H9 (cell line): ENCODE measurements at regions not wholly inside any gene's neighbourhood (a gene's known extent, or its start where the extent isn't known, plus 50 kb on each side); places are given as distances from the start of the nearest gene placed in this dataset.

Source experiments
- DNase-seq: peaks from one replicate; pipeline ENCODE4 v3.0.0-alpha.2; 2017
- H2AFZ ChIP-seq: one replicate; pipeline ENCODE4 v1.6.1; 2013; ENCODE audit warnings: mild to moderate bottlenecking, low read length, control low read depth, moderate library complexity
- H2AK5ac ChIP-seq: 2 replicates; pipeline ENCODE4 v1.6.1; 2013; ENCODE audit warnings: low read length, control low read depth, mixed read lengths; ENCODE audit not compliant: insufficient read length
- H2BK120ac ChIP-seq: one replicate; pipeline ENCODE4 v1.6.1; 2013; ENCODE audit warnings: low read depth, mild to moderate bottlenecking, low read length, control low read depth, inconsistent platforms; ENCODE audit not compliant: poor library complexity, severe bottlenecking
- H2BK12ac ChIP-seq: 2 replicates; pipeline ENCODE4 v1.6.1; 2013; ENCODE audit warnings: low read length, control low read depth, mixed read lengths, low read depth; ENCODE audit not compliant: insufficient read length
- H2BK15ac ChIP-seq: 2 replicates; pipeline ENCODE4 v1.6.1; 2013; ENCODE audit warnings: low read depth, low read length, control low read depth
- H2BK20ac ChIP-seq: one replicate; pipeline ENCODE4 v1.6.1; 2013; ENCODE audit warnings: low read depth, mild to moderate bottlenecking, low read length, control low read depth, inconsistent platforms; ENCODE audit not compliant: poor library complexity, severe bottlenecking
- H2BK5ac ChIP-seq: 2 replicates; pipeline ENCODE4 v1.6.1; 2013; ENCODE audit warnings: low read length, control low read depth, mixed read lengths; ENCODE audit not compliant: insufficient read length
- H3K14ac ChIP-seq: 2 replicates; pipeline ENCODE4 v1.6.1; 2013; ENCODE audit warnings: low read length, control low read depth; ENCODE audit not compliant: insufficient read depth
- H3K18ac ChIP-seq: 2 replicates; pipeline ENCODE4 v1.6.1; 2013; ENCODE audit warnings: low read depth, mild to moderate bottlenecking, mixed read lengths, low read length, control low read depth; ENCODE audit not compliant: insufficient read length
- H3K23ac ChIP-seq: 2 replicates; pipeline ENCODE4 v1.6.1; 2013; ENCODE audit warnings: low read length, control low read depth, mixed read lengths, low read depth; ENCODE audit not compliant: insufficient read length
- H3K23me2 ChIP-seq: 2 replicates; pipeline ENCODE4 v1.6.1; 2013; ENCODE audit warnings: low read depth, mild to moderate bottlenecking, mixed read lengths, low read length, control low read depth; ENCODE audit not compliant: insufficient read length, poor library complexity, severe bottlenecking
- H3K27ac ChIP-seq: 2 replicates; pipeline ENCODE4 v1.5.1; 2013; ENCODE audit warnings: low read length, control low read depth, mixed read lengths, low read depth; ENCODE audit not compliant: insufficient read length
- H3K27me3 ChIP-seq: 2 replicates; pipeline ENCODE4 v1.6.1; 2013; ENCODE audit warnings: low read length, control low read depth, inconsistent platforms; ENCODE audit not compliant: insufficient read depth
- H3K4ac ChIP-seq: 2 replicates; pipeline ENCODE4 v1.6.1; 2013; ENCODE audit warnings: low read depth, mild to moderate bottlenecking, control low read depth, inconsistent platforms, low read length, moderate library complexity
- H3K4me1 ChIP-seq: 2 replicates; pipeline ENCODE4 v1.6.1; 2013; ENCODE audit warnings: low read length, control low read depth, inconsistent platforms; ENCODE audit not compliant: insufficient read depth
- H3K4me2 ChIP-seq: 2 replicates; pipeline ENCODE4 v1.6.1; 2013; ENCODE audit warnings: low read length, control low read depth, mixed read lengths; ENCODE audit not compliant: insufficient read length, insufficient read depth
- H3K56ac ChIP-seq: 2 replicates; pipeline ENCODE4 v1.6.1; 2013; ENCODE audit warnings: low read depth, mild to moderate bottlenecking, mixed read lengths, low read length, control low read depth; ENCODE audit not compliant: insufficient read length
- H3K79me1 ChIP-seq: 2 replicates; pipeline ENCODE4 v1.6.1; 2013; ENCODE audit warnings: low read depth, mild to moderate bottlenecking, moderate library complexity, low read length, control low read depth, inconsistent platforms; ENCODE audit not compliant: insufficient read depth, poor library complexity, severe bottlenecking
- H3K79me2 ChIP-seq: 2 replicates; pipeline ENCODE4 v1.6.1; 2013; ENCODE audit warnings: low read length, control low read depth, inconsistent platforms; ENCODE audit not compliant: insufficient read depth
- H3K9ac ChIP-seq: 2 replicates; pipeline ENCODE4 v1.6.1; 2013; ENCODE audit warnings: low read length, control low read depth, mixed read lengths; ENCODE audit not compliant: insufficient read length; ENCODE audit errors: extremely low read depth
- H3K9me3 ChIP-seq: one replicate; pipeline ENCODE4 v1.6.1; 2013; ENCODE audit warnings: low read depth, low read length, inconsistent platforms; ENCODE audit not compliant: control insufficient read depth
- H3T11ph ChIP-seq: one replicate; pipeline ENCODE4 v1.6.1; 2013; ENCODE audit warnings: mild to moderate bottlenecking, low read length, control low read depth, inconsistent platforms
- H4K20me1 ChIP-seq: one replicate; pipeline ENCODE4 v1.6.1; 2013; ENCODE audit not compliant: control insufficient read depth, insufficient read length, insufficient read depth
- H4K5ac ChIP-seq: 2 replicates; pipeline ENCODE4 v1.6.1; 2013; ENCODE audit warnings: low read depth, mild to moderate bottlenecking, mixed read lengths, low read length, control low read depth; ENCODE audit not compliant: insufficient read length
- H4K8ac ChIP-seq: replicated peaks from 2 replicates; pipeline ENCODE4 v1.6.1; 2013; ENCODE audit warnings: low read length, control low read depth, mixed read lengths, low read depth; ENCODE audit not compliant: insufficient read length
- H4K91ac ChIP-seq: 2 replicates; pipeline ENCODE4 v1.6.1; 2013; ENCODE audit warnings: low read depth, mild to moderate bottlenecking, moderate library complexity, mixed read lengths, low read length, control low read depth; ENCODE audit not compliant: insufficient read length
- H3K27ac Mint-ChIP-seq, 3 experiments: 2 replicates in 2 of 3; 3 replicates in 1 of 3; pipeline ENCODE4 v1.8.0; 2020 to 2021; ENCODE audit warnings: mixed read lengths in 3 of 3, mild to moderate bottlenecking in 1 of 3, moderate library complexity in 1 of 3
- H3K27me3 Mint-ChIP-seq: 2 replicates; pipeline ENCODE4 v1.8.0; 2021; ENCODE audit warnings: low read depth, mild to moderate bottlenecking, moderate library complexity, mixed read lengths
- H3K36me3 Mint-ChIP-seq, 3 experiments: 2 replicates in 2 of 3; 3 replicates in 1 of 3; pipeline ENCODE4 v1.8.0; 2020 to 2021; ENCODE audit warnings: low read depth in 3 of 3, mixed read lengths in 3 of 3; ENCODE audit not compliant: insufficient read depth in 1 of 3
- H3K4me1 Mint-ChIP-seq, 2 experiments: 2 replicates each; pipeline ENCODE4 v1.8.0; 2020; ENCODE audit warnings: mixed read lengths in 2 of 2
- H3K4me3 Mint-ChIP-seq, 2 experiments: 2 replicates in 1 of 2; 3 replicates in 1 of 2; pipeline ENCODE4 v1.8.0; 2020 to 2021; ENCODE audit warnings: mild to moderate bottlenecking in 2 of 2, mixed read lengths in 2 of 2, moderate library complexity in 1 of 2
- H3K9me3 Mint-ChIP-seq, 2 experiments: 2 replicates in 1 of 2; 3 replicates in 1 of 2; pipeline ENCODE4 v1.8.0; 2020; ENCODE audit warnings: mild to moderate bottlenecking in 2 of 2, mixed read lengths in 2 of 2, moderate library complexity in 1 of 2
- CTCF ChIP-seq: fragments of 200-600 bp; sonication (generic); conservative IDR thresholded peaks from 3 replicates; pipeline ENCODE4 v1.8.0; 2021; ENCODE audit warnings: antibody characterized with exemption, mild to moderate bottlenecking
- WGBS: extraction: QIAGEN DNeasy Blood & Tissue Kit; methylation state at CpG from one replicate; pipeline ENCODE4 v1.1.7; 2013; ENCODE audit warnings: missing lambda C conversion rate, low lambda C conversion rate, mixed read lengths; ENCODE audit not compliant: insufficient read length; ENCODE audit errors: extremely low coverage; 5-methylcytosine and 5-hydroxymethylcytosine counted together

- Histone ChIP-seq H2BK20ac (no peak overlapping the region), H3K14ac (no peak overlapping the region), H2BK12ac (no peak overlapping the region), H2AFZ (no peak overlapping the region), H3K79me1 (no peaks in the 10 kb centered on the region), H4K91ac (no peak overlapping the region), H3K18ac (no peak overlapping the region), H3T11ph (no peak overlapping the region), H3K9me3 (no peaks in the 10 kb centered on the region), H3K4me2 (no peak overlapping the region), H2AK5ac (no peak overlapping the region), H4K8ac (no peak overlapping the region), H2BK5ac (no peak overlapping the region), H2BK15ac (no peak overlapping the region), H3K23ac (no peak overlapping the region), H3K23me2 (no peaks in the 10 kb centered on the region), H3K56ac (no peak overlapping the region), H3K27me3 (no peaks in the 10 kb centered on the region), H3K79me2 (no peaks in the 10 kb centered on the region), H3K27ac (no peak overlapping the region), H4K20me1 (no peaks in the 10 kb centered on the region), H3K9ac (no peak overlapping the region), H3K4ac (no peak overlapping the region), H4K5ac (no peak overlapping the region), H3K4me1 (peaks cover 5% of the 10 kb centered on the region; the same call in 1 of the 2 replicates), H2BK120ac (no peak overlapping the region)
- Mint-ChIP-seq H3K27ac (peak overlapping the region in 1 of 3 experiments; percentile 49; a peak in 3 of 7 replicates), H3K27me3 (no peaks in the 10 kb centered on the region), H3K9me3 (no peaks in the 10 kb centered on the region), H3K36me3 (no peaks in the 10 kb centered on the region), H3K4me3 (no peak overlapping the region), H3K4me1 (peaks cover 25 to 26% of the 10 kb centered on the region in 2 experiments)
- no peak for TF ChIP-seq CTCF
- no CpG with 5 or more reads among the region's 6 CpGs for WGBS
- no peak for DNase-seq
Measured at GRCh38 chr2:21642647-21643046, 518.9 kb downstream of the TDRD15 start.
